Stimulated activated naive CD8-positive, alpha-beta T cell treated with anti-CD3 and anti-CD28 coated beads, Interleukin-15, Interleukin-2, amounts not matched to agents 100 ng/mL and 50 ng/mL, for 24 hours (primary cell): ENCODE measurements at regions not wholly inside any gene's neighbourhood (a gene's known extent, or its start where the extent isn't known, plus 50 kb on each side); places are given as distances from the start of the nearest gene placed in this dataset.
"Not testable (repeated sequence)": the region's sequence is repeated elsewhere in the genome, so short reads cannot be mapped to it uniquely, and the experiment has no call there.

Experiments
- H3K27ac Mint-ChIP-seq: one replicate; pipeline ENCODE4 v1.8.0; 2021; ENCODE audit warnings: mild to moderate bottlenecking, mixed read lengths
- H3K27me3 Mint-ChIP-seq: one replicate; pipeline ENCODE4 v1.8.0; 2021; ENCODE audit warnings: mixed read lengths
- H3K36me3 Mint-ChIP-seq: one replicate; pipeline ENCODE4 v1.8.0; 2021; ENCODE audit warnings: low read depth, mixed read lengths
- H3K4me1 Mint-ChIP-seq: one replicate; pipeline ENCODE4 v1.8.0; 2021; ENCODE audit warnings: low read depth, mixed read lengths
- H3K4me3 Mint-ChIP-seq: one replicate; pipeline ENCODE4 v1.8.0; 2021; ENCODE audit warnings: mild to moderate bottlenecking, mixed read lengths
- H3K9me3 Mint-ChIP-seq: one replicate; pipeline ENCODE4 v1.8.0; 2021; ENCODE audit warnings: mixed read lengths

DNA sequence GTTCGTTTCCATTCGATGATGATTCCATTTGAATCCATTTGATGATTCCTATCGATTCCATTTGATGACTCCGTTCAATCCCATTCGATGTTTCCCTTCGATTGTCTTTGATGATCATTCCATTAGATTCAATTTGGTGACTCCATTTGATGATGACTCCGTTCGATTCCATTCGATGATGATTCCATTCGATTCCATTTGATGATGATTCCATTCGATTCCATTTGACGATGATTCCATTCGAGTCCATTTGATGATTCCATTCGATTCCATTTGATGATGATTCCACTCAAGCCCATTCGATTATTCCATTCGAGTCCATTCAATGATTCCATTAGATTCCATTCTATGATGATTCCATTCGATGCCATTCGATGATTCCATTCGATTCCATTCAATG is 2730.6 kb downstream of the RPIA start:
- Mint-ChIP-seq H3K36me3 (peaks cover 27% of the 10 kb centered on the region), H3K9me3 (peaks cover 24% of the 10 kb centered on the region)
- H3K4me3 Mint-ChIP-seq, H3K4me1 Mint-ChIP-seq, H3K27ac Mint-ChIP-seq, H3K27me3 Mint-ChIP-seq: not testable (repeated sequence)

DNA sequence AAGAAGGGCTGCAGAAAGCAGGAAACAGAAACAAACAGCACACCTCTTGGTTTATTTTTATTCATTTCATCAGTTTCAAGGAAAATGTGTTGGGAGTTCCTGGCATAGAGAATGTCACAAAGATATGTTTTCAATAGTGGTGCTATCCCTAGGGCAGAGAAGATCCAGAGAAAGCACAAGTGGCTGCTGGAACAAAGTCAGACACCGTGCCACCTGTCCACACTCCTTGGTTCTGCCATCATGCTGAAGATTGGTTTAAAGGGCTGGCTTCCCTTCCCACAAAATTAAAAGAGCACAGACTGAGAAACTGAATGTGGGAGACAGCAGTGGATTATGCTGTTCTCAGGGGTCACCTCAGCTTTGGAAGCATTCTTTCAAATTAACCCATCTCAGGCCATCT is 2735.7 kb downstream of the RPIA start:
- not testable (repeated sequence) for H3K4me3 Mint-ChIP-seq, H3K27ac Mint-ChIP-seq, H3K4me1 Mint-ChIP-seq, H3K27me3 Mint-ChIP-seq
- peaks cover 11% of the 10 kb centered on the region for H3K36me3 Mint-ChIP-seq
- H3K9me3 Mint-ChIP-seq = peaks cover 13% of the 10 kb centered on the region

DNA sequence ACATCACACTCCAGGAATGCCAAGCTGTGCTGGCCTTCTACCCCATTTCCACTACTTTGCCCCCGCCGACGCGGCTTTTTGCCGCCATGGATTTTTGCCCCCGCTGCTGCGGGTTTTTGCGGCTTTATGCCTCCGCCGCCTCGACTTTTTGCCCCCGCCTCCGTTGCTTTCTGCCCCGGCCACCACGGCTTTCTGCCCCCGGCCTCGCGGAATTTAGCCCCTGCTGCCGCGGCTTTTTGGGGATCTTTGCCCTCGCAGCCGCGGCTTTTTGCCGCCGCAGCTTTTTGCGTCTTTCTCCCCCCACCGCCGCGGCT is 2750.4 kb downstream of the RPIA start:
- not testable (repeated sequence) for H3K36me3 Mint-ChIP-seq, H3K9me3 Mint-ChIP-seq, H3K4me1 Mint-ChIP-seq, H3K27ac Mint-ChIP-seq, H3K4me3 Mint-ChIP-seq
- H3K27me3 Mint-ChIP-seq = peaks cover 21% of the 10 kb centered on the region

DNA sequence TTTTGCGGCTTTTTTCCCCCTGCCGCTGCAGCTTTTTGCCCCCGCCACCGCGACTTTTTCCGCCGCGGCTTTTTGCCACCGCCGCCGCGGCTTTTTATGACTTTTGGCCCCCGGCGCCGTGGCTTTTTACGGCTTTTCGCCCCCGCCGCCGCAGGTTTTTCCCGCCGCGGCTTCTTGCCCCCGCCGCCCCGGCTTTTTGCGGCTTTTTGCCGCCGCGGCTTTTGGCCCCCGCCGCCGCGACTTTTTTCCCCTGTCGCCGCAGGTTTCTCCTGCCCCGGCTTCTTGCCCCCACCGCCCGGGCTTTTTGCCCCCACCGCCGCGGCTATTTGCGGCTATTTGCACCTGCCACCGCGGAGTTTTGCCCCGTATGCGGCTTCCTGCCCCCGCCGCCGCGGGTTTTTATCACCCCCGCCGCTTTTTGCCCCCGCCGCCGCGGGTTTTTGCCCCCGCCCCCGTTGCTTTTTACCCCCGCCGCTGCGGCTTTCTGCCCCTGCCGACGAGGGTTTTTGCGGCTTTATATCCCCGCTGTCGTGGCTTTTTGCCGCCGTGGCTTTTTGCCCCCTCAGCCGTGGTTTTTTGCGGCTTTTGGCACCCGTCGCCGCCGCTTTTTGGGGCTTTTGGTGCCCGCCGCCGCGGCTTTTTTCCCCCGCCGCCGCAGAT is 2750.9 kb downstream of the RPIA start:
- Mint-ChIP-seq H3K4me1 (peaks cover 4% of the 10 kb centered on the region), H3K4me3 (no peak overlapping the region), H3K36me3 (peaks cover 6% of the 10 kb centered on the region), H3K9me3 (peaks cover 7% of the 10 kb centered on the region), H3K27me3 (peaks cover 16% of the 10 kb centered on the region), H3K27ac (no peak overlapping the region)

DNA sequence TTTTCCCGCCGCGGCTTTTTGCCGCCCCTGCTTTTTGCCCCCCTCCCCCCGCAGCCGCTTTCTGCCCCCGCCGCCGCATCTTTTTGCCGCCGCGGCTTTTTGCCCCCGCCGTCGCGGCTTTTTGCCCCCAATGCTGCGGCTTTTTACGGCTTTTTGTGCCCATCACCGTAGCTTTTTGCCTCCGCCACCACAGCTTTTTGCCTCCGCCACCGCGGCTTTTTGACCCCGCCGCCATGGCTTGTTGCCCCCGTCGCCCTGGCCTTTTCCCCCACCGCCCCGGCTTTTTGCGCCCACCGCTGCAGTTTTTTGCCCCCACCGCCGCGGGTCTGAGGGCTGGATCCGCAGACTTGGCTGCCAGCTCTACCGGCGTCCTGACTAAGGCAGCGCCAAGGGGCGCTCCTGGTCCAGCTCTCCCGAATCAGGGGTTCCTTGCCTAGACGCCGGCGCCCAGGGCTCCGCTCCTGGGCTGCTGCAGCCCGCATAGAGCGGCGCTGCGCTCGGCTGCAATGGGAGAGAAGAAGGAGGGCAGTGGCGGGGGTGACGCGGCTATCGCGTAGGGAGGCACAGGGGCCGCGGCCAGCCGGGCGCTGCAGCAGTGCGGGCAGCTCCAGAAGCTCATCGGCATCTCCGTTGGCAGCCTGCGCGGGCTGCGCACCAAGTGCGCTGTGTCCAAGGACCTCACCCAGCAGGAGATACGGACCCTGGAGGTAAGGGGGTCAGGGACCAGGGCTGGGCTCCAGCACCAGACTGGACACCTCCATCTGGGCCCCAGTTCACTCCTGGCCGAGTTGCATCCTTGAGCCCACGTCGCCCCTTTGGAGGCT is 2751.6 kb downstream of the RPIA start:
- peaks cover 16% of the 10 kb centered on the region for H3K27me3 Mint-ChIP-seq

DNA sequence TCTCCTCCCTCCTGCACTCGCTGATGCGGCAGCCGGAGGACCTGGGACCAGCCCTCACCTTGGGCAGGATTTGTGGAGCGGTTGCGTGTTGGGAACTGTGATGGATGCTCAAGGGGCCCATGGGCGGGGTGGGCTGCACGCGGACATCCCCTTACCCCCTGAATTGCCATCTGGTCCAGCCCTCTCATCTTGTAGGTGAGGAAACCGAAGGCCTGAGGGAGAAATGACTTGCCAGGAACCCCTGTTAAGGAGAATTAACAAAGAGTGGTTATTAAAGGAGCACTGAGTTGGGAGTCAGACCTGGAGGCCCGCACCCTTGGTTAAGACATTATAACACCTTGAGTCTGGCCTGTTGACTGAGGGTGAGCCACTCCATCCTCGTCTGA is 2752.2 kb downstream of the RPIA start:
- H3K4me3 Mint-ChIP-seq, H3K4me1 Mint-ChIP-seq, H3K9me3 Mint-ChIP-seq, H3K27ac Mint-ChIP-seq, H3K36me3 Mint-ChIP-seq: not testable (repeated sequence)
- peaks cover 16% of the 10 kb centered on the region for H3K27me3 Mint-ChIP-seq

More for the DNA sequence above, 2751.6 kb downstream of the RPIA start:
- H3K36me3 Mint-ChIP-seq, H3K27ac Mint-ChIP-seq, H3K4me3 Mint-ChIP-seq, H3K4me1 Mint-ChIP-seq, H3K9me3 Mint-ChIP-seq: not testable (repeated sequence)

DNA sequence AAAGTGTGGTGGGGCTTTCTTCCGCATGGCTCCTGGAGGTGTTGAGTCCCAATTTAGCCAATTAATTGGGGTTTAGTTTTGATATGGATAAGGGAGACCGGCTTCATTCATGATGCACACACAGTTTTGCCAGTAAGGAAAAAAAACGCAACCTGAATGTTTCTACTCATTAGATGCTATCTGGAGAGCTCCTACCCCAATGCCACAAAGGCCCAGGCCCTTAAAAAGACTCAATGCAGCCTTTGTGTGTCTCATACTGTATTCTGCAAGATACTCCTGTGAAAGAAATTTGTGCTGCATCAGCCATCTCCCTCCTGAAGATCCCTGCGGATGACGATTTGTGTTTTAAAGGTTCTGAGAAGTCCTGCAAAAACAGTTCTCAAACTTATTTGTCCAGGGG is 2754.2 kb downstream of the RPIA start:
- not testable (repeated sequence) for H3K4me3 Mint-ChIP-seq, H3K9me3 Mint-ChIP-seq, H3K36me3 Mint-ChIP-seq, H3K27ac Mint-ChIP-seq, H3K4me1 Mint-ChIP-seq
- H3K27me3 Mint-ChIP-seq = peaks cover 16% of the 10 kb centered on the region

DNA sequence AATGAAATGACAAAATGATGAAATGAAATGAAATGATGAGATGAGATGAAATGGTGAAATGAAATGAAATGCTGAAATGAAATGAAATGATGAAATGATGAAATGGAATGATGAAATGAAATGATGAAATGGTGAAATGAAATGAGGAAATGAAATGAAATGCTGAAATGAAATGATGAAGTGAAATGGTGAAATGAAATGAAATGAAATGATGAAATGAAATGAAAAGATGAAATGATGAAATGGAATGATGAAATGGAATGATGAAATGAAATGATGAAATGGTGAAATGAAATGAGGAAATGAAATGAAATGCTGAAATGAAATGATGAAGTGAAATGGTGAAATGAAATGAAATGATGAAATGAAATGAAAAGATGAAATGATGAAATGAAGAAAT is 2755.0 kb downstream of the RPIA start:
- Mint-ChIP-seq H3K27me3 (peaks cover 21% of the 10 kb centered on the region), H3K9me3 (peaks cover 12% of the 10 kb centered on the region)
- H3K4me3 Mint-ChIP-seq, H3K4me1 Mint-ChIP-seq, H3K27ac Mint-ChIP-seq, H3K36me3 Mint-ChIP-seq: not testable (repeated sequence)

DNA sequence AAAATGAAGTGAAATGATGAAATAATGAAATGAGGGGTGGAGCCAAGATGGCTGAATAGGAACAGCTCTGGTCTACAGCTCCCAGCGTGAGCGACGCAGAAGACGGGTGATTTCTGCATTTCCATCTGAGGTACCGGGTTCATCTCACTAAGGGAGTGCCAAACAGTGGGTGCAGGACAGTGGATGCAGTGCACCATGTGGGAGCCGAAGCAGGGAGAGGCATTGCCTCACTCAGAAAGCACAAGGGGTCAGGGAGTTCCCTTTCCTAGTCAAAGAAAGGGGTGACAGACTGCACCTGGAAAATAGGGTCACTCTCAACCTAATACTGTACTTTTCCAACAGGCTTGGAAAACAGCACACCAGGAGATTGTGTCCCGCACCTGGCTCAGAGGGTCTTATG is 2755.4 kb downstream of the RPIA start:
- peaks cover 12% of the 10 kb centered on the region for H3K9me3 Mint-ChIP-seq
- H3K36me3 Mint-ChIP-seq, H3K4me1 Mint-ChIP-seq, H3K4me3 Mint-ChIP-seq, H3K27ac Mint-ChIP-seq: not testable (repeated sequence)
- H3K27me3 Mint-ChIP-seq = peaks cover 22% of the 10 kb centered on the region

DNA sequence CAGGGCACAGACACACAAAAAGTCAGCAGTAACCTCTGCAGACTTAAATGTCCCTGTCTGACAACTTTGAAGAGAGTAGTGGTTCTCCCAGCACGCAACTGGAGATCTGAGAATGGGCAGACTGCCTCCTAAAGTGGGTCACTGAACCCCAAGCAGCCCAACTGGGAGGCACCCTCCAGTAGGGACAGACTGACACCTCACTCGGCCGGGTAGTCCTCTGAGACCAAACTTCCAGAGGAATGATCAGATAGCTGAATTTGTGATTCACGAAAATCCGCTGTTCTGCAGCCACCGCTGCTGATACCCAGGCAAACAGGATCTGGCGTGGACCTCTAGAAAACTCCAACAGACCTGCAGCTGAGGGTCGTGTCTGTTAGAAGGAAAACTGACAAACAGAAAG is 2756.0 kb downstream of the RPIA start:
- Mint-ChIP-seq H3K27me3 (peaks cover 26% of the 10 kb centered on the region), H3K9me3 (peaks cover 12% of the 10 kb centered on the region)
- H3K4me1 Mint-ChIP-seq, H3K36me3 Mint-ChIP-seq, H3K27ac Mint-ChIP-seq, H3K4me3 Mint-ChIP-seq: not testable (repeated sequence)

DNA sequence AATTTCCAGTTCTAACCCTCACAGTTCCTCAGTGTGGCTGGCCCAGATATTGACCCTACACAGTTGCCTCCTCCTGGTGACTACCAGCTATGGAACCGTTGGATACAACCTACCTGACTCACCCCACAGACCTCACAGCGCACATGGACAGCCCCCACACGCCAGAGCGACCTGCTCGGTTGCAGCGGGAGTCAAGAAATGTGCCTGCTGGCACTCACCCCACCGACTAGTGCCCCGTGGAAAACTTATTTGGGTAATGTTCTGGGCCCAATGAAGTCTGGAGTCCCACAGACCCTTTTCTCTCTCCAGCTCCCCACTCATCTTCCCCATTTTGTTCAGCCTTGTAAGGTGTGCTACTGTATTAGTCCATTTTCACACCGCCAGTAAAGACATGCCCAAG is 2770.8 kb downstream of the RPIA start:
- H3K9me3 Mint-ChIP-seq, H3K36me3 Mint-ChIP-seq, H3K4me3 Mint-ChIP-seq, H3K27ac Mint-ChIP-seq, H3K4me1 Mint-ChIP-seq: not testable (repeated sequence)
- peaks cover 19% of the 10 kb centered on the region for H3K27me3 Mint-ChIP-seq

DNA sequence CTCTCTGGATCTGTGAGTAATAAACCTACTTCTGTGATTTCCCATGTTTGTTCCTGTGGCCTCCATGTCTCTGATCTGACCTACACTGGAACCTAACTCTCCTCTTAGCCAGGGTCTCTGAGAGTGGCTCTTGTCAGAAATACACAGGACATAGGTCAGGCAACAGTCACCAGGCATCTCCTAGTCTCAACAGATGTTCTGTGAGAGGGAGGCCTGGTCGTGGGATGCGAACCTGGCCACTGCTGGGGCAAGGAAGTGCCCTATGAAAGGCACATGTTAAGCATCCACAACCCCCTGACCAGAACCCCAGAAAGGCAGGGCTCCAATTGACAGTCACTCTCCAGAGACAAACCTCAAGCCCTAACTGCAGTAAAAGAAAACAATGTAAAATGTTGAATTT is 2771.5 kb downstream of the RPIA start:
- H3K27ac Mint-ChIP-seq, H3K36me3 Mint-ChIP-seq, H3K9me3 Mint-ChIP-seq, H3K4me1 Mint-ChIP-seq, H3K4me3 Mint-ChIP-seq: not testable (repeated sequence)
- peaks cover 19% of the 10 kb centered on the region for H3K27me3 Mint-ChIP-seq

DNA sequence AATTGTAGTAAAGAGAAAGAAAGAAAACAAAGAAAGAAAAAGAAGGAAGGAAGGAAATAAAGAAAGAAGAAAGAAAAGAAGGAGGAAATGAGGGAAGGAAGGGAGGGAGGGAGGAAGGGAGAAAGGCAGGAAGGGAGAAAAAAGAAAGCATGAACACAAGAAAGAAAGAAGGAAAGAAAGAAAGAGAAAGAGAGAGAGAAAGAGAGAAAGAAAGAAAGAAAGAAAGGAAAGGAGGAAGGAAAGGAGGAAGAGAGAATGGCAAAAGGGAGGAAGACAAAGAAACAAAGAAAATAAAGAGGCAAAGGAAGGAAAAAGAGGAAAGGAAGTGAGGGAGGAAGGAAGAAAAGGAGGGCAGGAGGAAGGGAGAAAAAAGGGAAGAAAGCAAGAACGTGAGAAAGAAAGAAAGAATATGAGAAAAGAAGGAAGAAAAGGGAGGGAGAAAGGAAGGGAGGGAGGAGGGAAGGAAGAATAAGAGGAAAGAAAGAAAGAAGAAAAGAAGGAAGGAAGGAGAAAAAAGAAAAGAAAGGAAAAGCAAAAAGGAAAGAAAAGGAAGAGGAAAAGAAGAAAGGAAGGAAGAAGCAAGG is 2775.4 kb downstream of the RPIA start:
- H3K27ac Mint-ChIP-seq, H3K4me1 Mint-ChIP-seq, H3K9me3 Mint-ChIP-seq: not testable (repeated sequence)

DNA sequence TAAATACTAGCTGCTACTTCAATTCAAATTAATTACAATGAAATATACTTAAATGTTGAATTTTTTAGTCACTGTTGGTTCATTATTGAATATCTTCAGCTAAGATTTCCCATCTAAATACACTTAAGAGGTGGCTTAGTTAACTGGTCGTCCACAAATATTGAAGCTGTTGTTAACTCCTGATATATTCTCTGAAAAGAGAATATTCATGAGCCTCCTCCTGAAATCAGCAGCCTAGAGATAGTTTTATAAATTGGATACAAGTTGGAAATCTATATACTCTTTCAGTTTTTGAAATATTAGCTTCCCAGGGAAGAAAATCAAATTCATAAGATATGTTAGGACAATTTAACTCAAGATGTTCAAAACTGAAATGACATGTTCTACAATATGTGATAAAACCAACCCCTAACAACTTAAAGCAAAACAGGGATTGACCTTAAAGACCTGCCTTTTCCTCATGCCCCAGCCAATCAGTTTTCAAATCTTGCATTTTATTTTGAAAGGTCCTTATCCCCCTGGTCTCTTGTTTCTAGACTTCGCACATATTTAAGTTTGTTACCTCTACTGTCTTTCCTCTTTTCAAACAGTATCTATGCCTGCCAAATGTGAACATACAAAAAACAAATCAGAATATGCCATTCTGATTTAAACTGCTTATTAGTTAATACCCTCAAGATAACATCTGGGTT is 2784.9 kb downstream of the RPIA start:
- H3K4me1 Mint-ChIP-seq, H3K36me3 Mint-ChIP-seq, H3K9me3 Mint-ChIP-seq: not testable (repeated sequence)
- peak overlapping the region; percentile 77 for H3K4me3 Mint-ChIP-seq
- H3K27ac Mint-ChIP-seq = peak overlapping the region; percentile 93
- peaks cover 22% of the 10 kb centered on the region for H3K27me3 Mint-ChIP-seq

More for the DNA sequence above, 2775.4 kb downstream of the RPIA start:
- H3K27me3 Mint-ChIP-seq = peaks cover 23% of the 10 kb centered on the region
- not testable (repeated sequence) for H3K36me3 Mint-ChIP-seq, H3K4me3 Mint-ChIP-seq

DNA sequence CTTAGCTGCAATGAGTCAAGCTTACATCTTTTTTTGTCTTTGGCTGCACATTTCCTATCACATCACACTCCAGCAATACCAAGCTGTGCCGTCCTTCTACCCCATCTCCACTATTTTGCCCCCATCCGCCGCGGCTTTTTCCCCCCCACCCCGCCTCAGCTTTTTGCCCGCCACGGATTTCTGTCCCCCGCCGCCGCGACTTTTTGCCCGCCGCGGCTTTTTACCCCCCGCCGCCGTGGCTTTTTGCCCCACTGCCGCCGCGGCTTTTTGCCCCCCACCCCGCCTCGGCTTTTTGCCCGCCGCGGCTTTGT is 2785.4 kb downstream of the RPIA start:
- Mint-ChIP-seq H3K4me3 (peak overlapping the region; percentile 77), H3K27me3 (peaks cover 26% of the 10 kb centered on the region), H3K27ac (peak overlapping the region; percentile 93)
- not testable (repeated sequence) for H3K36me3 Mint-ChIP-seq, H3K9me3 Mint-ChIP-seq, H3K4me1 Mint-ChIP-seq
